HepG2 (cell line): ENCODE measurements at regions not wholly inside any gene's neighbourhood (a gene's known extent, or its start where the extent isn't known, plus 50 kb on each side); places are given as distances from the start of the nearest gene placed in this dataset.

ENCODE experiments used
- FOXK1 ChIP-seq: sonication (generic); formaldehyde crosslinking; IDR thresholded peaks from 2 replicates; pipeline ENCODE4 v1.4.0; 2020; ENCODE audit warnings: low read depth, missing genetic modification reagents, borderline replicate concordance
- KAT8 ChIP-seq: IDR thresholded peaks from 2 replicates; pipeline ENCODE4 v1.6.1; 2016; ENCODE audit warnings: missing genetic modification reagents, missing compliant biosample characterization
- NONO ChIP-seq, 2 experiments: fragments of 450-650 bp in 1 of 2; sonication (generic) in 1 of 2; formaldehyde crosslinking in 1 of 2; IDR thresholded peaks in 1 of 2; conservative IDR thresholded peaks in 1 of 2; 2 replicates each; pipeline versions ENCODE4 v1.6.1 to v1.8.0; 2017 to 2022; ENCODE audit warnings: mild to moderate bottlenecking in 1 of 2, missing genetic modification reagents in 1 of 2, moderate library complexity in 1 of 2
- SIX4 ChIP-seq: sonication (generic); formaldehyde crosslinking; IDR thresholded peaks from 2 replicates; pipeline ENCODE4 v1.4.0; 2020; ENCODE audit warnings: missing genetic modification reagents
- SSRP1 ChIP-seq: IDR thresholded peaks from 2 replicates; pipeline ENCODE4 v1.6.1; 2016; ENCODE audit warnings: control low read depth
- TEAD3 ChIP-seq: optimal IDR thresholded peaks from 2 replicates; pipeline ENCODE3; 2016; ENCODE audit warnings: borderline replicate concordance
- TERF1 ChIP-seq: sonication (generic); formaldehyde crosslinking; IDR thresholded peaks from 2 replicates; pipeline ENCODE4 v1.8.0; 2022; ENCODE audit warnings: mild to moderate bottlenecking, missing genetic modification reagents, moderate library complexity
- ZHX1 ChIP-seq: sonication (generic); formaldehyde crosslinking; IDR thresholded peaks from 2 replicates; pipeline ENCODE4 v1.8.1; 2022; ENCODE audit warnings: low read depth, mild to moderate bottlenecking, missing genetic modification reagents
- ZNF614 ChIP-seq: IDR thresholded peaks from 2 replicates; pipeline ENCODE4 v1.6.1; 2018; ENCODE audit warnings: missing biosample characterization, missing genetic modification reagents, inconsistent platforms, borderline replicate concordance

GRCh38 chr14:31934767-31935266, 142.3 kb upstream of the ARHGAP5 start (continued):
- TF ChIP-seq TERF1 (CRISPR knock-in tag) (no peak), ZHX1 (CRISPR knock-in tag) (no peak), KAT8 (CRISPR knock-in tag) (peak; percentile 72), SSRP1 (CRISPR knock-in tag) (0 out of 2 replicates have a peak, but pooled peaks have one; percentile 75), NONO (IDR thresholded peaks at IDR 0.05) (no peak), NONO (CRISPR knock-in tag; conservative IDR thresholded peaks at IDR 0.05) (peak; percentile 45; the same call in 1 of the 2 replicates), SIX4 (CRISPR knock-in tag) (peak; percentile 42; the same call in 1 of the 2 replicates), TEAD3 (peak; percentile 59), ZNF614 (CRISPR knock-in tag) (0 out of 2 replicates have a peak, but pooled peaks have one; percentile 63), FOXK1 (peak; percentile 37; the same call in 1 of the 2 replicates)
